Calu3 (cell line): ENCODE measurements at regions not wholly inside any gene's neighbourhood (a gene's known extent, or its start where the extent isn't known, plus 50 kb on each side); places are given as distances from the start of the nearest gene placed in this dataset.

Experiments used
- BruUV-seq: library from RNA; stranded (reverse); fragments of 400-500 nt; replicated peaks from 2 replicates; lab custom pipeline; 2021; lab: Mats Ljungman, UMichigan
- CTCF ChIA-PET: fragments of 300-600 bp; sonication (Branson Sonifier 250); formaldehyde crosslinking; loops from one replicate; lab custom pipeline; 2022; ENCODE audit warnings: antibody characterized with exemption; lab: Charles Lee
- DNase-seq: peaks from one replicate; pipeline ENCODE4 v3.0.0; 2022
- H3K27ac Mint-ChIP-seq: one replicate; pipeline ENCODE4 v1.8.0; 2022; ENCODE audit warnings: mixed read lengths; ENCODE audit not compliant: unreplicated experiment
- H3K27me3 Mint-ChIP-seq: one replicate; pipeline ENCODE4 v1.8.0; 2022; ENCODE audit warnings: mixed read lengths; ENCODE audit not compliant: unreplicated experiment
- H3K36me3 Mint-ChIP-seq: one replicate; pipeline ENCODE4 v1.8.0; 2022; ENCODE audit warnings: mild to moderate bottlenecking, moderate library complexity, mixed read lengths; ENCODE audit not compliant: insufficient read depth, unreplicated experiment
- H3K4me1 Mint-ChIP-seq: one replicate; pipeline ENCODE4 v1.8.0; 2022; ENCODE audit warnings: mild to moderate bottlenecking, low read depth, mixed read lengths; ENCODE audit not compliant: unreplicated experiment
- H3K4me3 Mint-ChIP-seq: one replicate; pipeline ENCODE4 v1.8.0; 2022; ENCODE audit warnings: mild to moderate bottlenecking, low read depth, moderate library complexity, mixed read lengths; ENCODE audit not compliant: unreplicated experiment
- H3K9me3 Mint-ChIP-seq: one replicate; pipeline ENCODE4 v1.8.0; 2022; ENCODE audit warnings: low read depth, mixed read lengths; ENCODE audit not compliant: unreplicated experiment
- CTCF ChIP-seq: fragments of 200-600 bp; IDR thresholded peaks from one replicate; pipeline ENCODE4 v1.8.0; 2022; ENCODE audit warnings: antibody characterized with exemption; ENCODE audit not compliant: unreplicated experiment
- intact Hi-C: fragments of 100-400 bp; cut with micrococcal nuclease; formaldehyde crosslinking; loops from one replicate; pipeline ENCODE4 v1.10.0; 2022; ENCODE audit not compliant: unreplicated experiment

GRCh38 chr3:72093992-72094334 is 309.0 kb upstream of the PROK2 start:
- Mint-ChIP-seq H3K9me3 (no peaks in the 10 kb centered on the region), H3K4me1 (no peaks in the 10 kb centered on the region), H3K27me3 (peaks cover 88% of the 10 kb centered on the region), H3K4me3 (no peak overlapping the region), H3K27ac (no peak overlapping the region), H3K36me3 (no peaks in the 10 kb centered on the region)
- intact Hi-C loops = no loop called here
- CTCF ChIA-PET = interaction anchor here (0.6 kb wide), 1 partner anchor 537 kb away, joined by 3 read pairs; no protein-coding TSS in a partner anchor
- no peak for DNase-seq
- no peak for TF ChIP-seq CTCF
- BruUV-seq = no TSS peak

GRCh38 chr3:72093270-72093991 is 308.5 kb upstream of the PROK2 start:
- CTCF ChIA-PET = interaction anchor here (0.6 kb wide), 2 partner anchors 169 to 537 kb away, joined by 3 read pairs; no protein-coding TSS in a partner anchor
- no TSS peak for BruUV-seq

DNA sequence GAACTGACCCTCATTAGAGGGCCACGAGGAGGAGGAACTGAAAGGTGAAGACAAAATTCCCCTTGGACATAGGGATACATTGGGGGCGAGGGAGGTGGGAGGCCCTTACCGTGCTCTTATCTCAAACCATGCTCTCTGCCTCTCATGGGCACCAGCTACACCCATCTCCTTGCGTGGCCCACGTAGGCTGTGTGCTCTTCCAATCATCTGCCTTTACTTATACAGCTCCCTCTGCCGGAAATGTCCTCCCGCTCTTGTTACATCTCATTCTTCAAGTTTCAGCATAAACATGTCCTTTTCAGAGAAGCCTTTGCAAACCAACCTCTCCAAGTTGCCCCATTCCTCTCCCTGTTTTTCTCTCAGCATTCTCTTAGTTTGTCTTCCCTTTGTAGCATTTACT is 307.8 kb upstream of the PROK2 start:
- Mint-ChIP-seq H3K27ac (no peak overlapping the region), H3K4me3 (no peak overlapping the region), H3K36me3 (no peaks in the 10 kb centered on the region), H3K9me3 (no peaks in the 10 kb centered on the region), H3K27me3 (peaks cover 76% of the 10 kb centered on the region), H3K4me1 (no peaks in the 10 kb centered on the region)
- intact Hi-C loops = no loop called here
- no peak for DNase-seq
- no peak for TF ChIP-seq CTCF
- CTCF ChIA-PET = no interaction called here
- BruUV-seq = no TSS peak

More at GRCh38 chr3:72093270-72093991, 308.5 kb upstream of the PROK2 start:
- TF ChIP-seq CTCF = no peak
- Mint-ChIP-seq H3K27ac (no peak overlapping the region), H3K4me1 (no peaks in the 10 kb centered on the region), H3K4me3 (no peak overlapping the region), H3K27me3 (peaks cover 82% of the 10 kb centered on the region), H3K9me3 (no peaks in the 10 kb centered on the region), H3K36me3 (no peaks in the 10 kb centered on the region)
- intact Hi-C loops = no loop called here
- no peak for DNase-seq

DNA sequence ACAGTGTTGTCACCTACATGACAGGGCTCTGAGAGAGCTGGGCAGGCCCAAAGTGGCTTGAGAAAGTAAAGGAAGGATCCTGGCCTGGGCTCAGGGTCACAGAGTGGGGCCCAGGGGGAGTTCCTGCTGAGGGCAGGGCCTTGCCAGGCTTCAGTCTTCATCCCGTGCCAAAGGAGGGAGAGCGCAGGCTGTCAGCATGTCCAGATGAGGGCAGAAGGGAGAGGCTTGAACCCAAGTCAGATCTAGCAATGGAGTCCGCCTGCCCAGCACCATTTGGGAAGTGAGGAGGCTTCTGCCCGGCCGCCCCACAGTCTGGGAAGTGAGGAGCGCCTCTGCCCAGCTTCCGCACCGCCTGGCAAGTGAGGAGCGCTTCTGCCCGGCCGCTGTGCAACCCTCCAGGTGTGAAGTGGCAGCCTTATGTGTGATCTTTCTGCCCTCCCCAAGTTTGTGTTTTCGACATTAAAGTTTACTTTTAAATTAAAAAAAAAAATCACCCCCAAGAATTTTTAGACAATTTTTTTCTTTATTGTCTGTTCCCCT is 303.6 kb upstream of the PROK2 start:
- no TSS peak for BruUV-seq
- peaks cover 65% of the 10 kb centered on the region for H3K27me3 Mint-ChIP-seq
- H3K4me3 Mint-ChIP-seq = no peak overlapping the region
- CTCF ChIA-PET = no interaction called here
- no peak overlapping the region for H3K27ac Mint-ChIP-seq
- no peak for DNase-seq
- no peaks in the 10 kb centered on the region for H3K4me1 Mint-ChIP-seq
- no peaks in the 10 kb centered on the region for H3K9me3 Mint-ChIP-seq
- H3K36me3 Mint-ChIP-seq = no peaks in the 10 kb centered on the region
- intact Hi-C loops = no loop called here
- no peak for TF ChIP-seq CTCF
